Activated naive CD4-positive, alpha-beta T cell treated with anti-CD3 and anti-CD28 coated beads for 36 hours (primary cell): ENCODE measurements at regions not wholly inside any gene's neighbourhood (a gene's known extent, or its start where the extent isn't known, plus 50 kb on each side); places are given as distances from the start of the nearest gene placed in this dataset.

Experiments used
- CTCF ChIA-PET: fragments of 350-600 bp; sonication (Branson Sonifier 250); formaldehyde crosslinking; loops from one replicate; lab custom pipeline; 2021; ENCODE audit warnings: antibody characterized with exemption; lab: Charles Lee
- DNase-seq: peaks from one replicate; pipeline ENCODE4 v3.0.0-alpha.2; 2020
- H3K27ac Mint-ChIP-seq: one replicate; pipeline ENCODE4 v1.8.0; 2021; ENCODE audit warnings: mild to moderate bottlenecking, mixed read lengths
- H3K27me3 Mint-ChIP-seq: one replicate; pipeline ENCODE4 v1.8.0; 2021; ENCODE audit warnings: low read depth, mixed read lengths
- H3K36me3 Mint-ChIP-seq: one replicate; pipeline ENCODE4 v1.8.0; 2021; ENCODE audit warnings: low read depth, mixed read lengths
- H3K4me1 Mint-ChIP-seq: one replicate; pipeline ENCODE4 v1.8.0; 2021; ENCODE audit warnings: low read depth, mixed read lengths
- H3K4me3 Mint-ChIP-seq: one replicate; pipeline ENCODE4 v1.8.0; 2021; ENCODE audit warnings: mild to moderate bottlenecking, moderate library complexity, mixed read lengths
- H3K9me3 Mint-ChIP-seq: one replicate; pipeline ENCODE4 v1.8.0; 2021; ENCODE audit warnings: mixed read lengths
- intact Hi-C: fragments of 100-400 bp; cut with micrococcal nuclease; formaldehyde crosslinking; loops from one replicate; pipeline ENCODE4 v1.15.1; 2023

GRCh38 chr2:149901231-149901859 is 313.8 kb upstream of the MMADHC start:
- no peaks in the 10 kb centered on the region for H3K36me3 Mint-ChIP-seq
- intact Hi-C loops = no loop called here
- H3K4me1 Mint-ChIP-seq = no peaks in the 10 kb centered on the region
- no peak for DNase-seq
- H3K4me3 Mint-ChIP-seq = no peak overlapping the region
- H3K9me3 Mint-ChIP-seq = no peaks in the 10 kb centered on the region
- CTCF ChIA-PET = no interaction called here
- H3K27ac Mint-ChIP-seq = no peak overlapping the region
- no peaks in the 10 kb centered on the region for H3K27me3 Mint-ChIP-seq

- CTCF ChIA-PET = no interaction called here
- no peak for DNase-seq
- no peaks in the 10 kb centered on the region for H3K4me1 Mint-ChIP-seq
- H3K27me3 Mint-ChIP-seq = no peaks in the 10 kb centered on the region
- no peak overlapping the region for H3K4me3 Mint-ChIP-seq
- no peaks in the 10 kb centered on the region for H3K9me3 Mint-ChIP-seq
- no peaks in the 10 kb centered on the region for H3K36me3 Mint-ChIP-seq
- H3K27ac Mint-ChIP-seq = no peak overlapping the region
- intact Hi-C loops = no loop called here
These were observed 311.8 kb upstream of the MMADHC start for GRCh38 chr2:149899390-149899789.

GRCh38 chr2:149894760-149895159 is 307.2 kb upstream of the MMADHC start:
- Mint-ChIP-seq H3K36me3 (no peaks in the 10 kb centered on the region), H3K4me3 (no peak overlapping the region), H3K27me3 (no peaks in the 10 kb centered on the region), H3K4me1 (no peaks in the 10 kb centered on the region), H3K9me3 (no peaks in the 10 kb centered on the region), H3K27ac (no peak overlapping the region)
- DNase-seq = no peak
- intact Hi-C loops = no loop called here
- CTCF ChIA-PET = no interaction called here

GRCh38 chr2:149894226-149894625 is 306.7 kb upstream of the MMADHC start:
- CTCF ChIA-PET = no interaction called here
- no peaks in the 10 kb centered on the region for H3K4me1 Mint-ChIP-seq
- intact Hi-C loops = no loop called here
- no peak overlapping the region for H3K4me3 Mint-ChIP-seq
- no peaks in the 10 kb centered on the region for H3K27me3 Mint-ChIP-seq
- no peaks in the 10 kb centered on the region for H3K36me3 Mint-ChIP-seq
- no peaks in the 10 kb centered on the region for H3K9me3 Mint-ChIP-seq
- H3K27ac Mint-ChIP-seq = no peak overlapping the region
- no peak for DNase-seq

- no peak for DNase-seq
- H3K4me1 Mint-ChIP-seq = no peaks in the 10 kb centered on the region
- H3K27ac Mint-ChIP-seq = no peak overlapping the region
- no peak overlapping the region for H3K4me3 Mint-ChIP-seq
- CTCF ChIA-PET = no interaction called here
- H3K9me3 Mint-ChIP-seq = no peaks in the 10 kb centered on the region
- no peaks in the 10 kb centered on the region for H3K27me3 Mint-ChIP-seq
- intact Hi-C loops = no loop called here
- H3K36me3 Mint-ChIP-seq = no peaks in the 10 kb centered on the region
These were observed 305.0 kb upstream of the MMADHC start for GRCh38 chr2:149892563-149892962.

- Mint-ChIP-seq H3K4me3 (no peak overlapping the region), H3K9me3 (no peaks in the 10 kb centered on the region), H3K27ac (no peak overlapping the region), H3K4me1 (no peaks in the 10 kb centered on the region), H3K36me3 (no peaks in the 10 kb centered on the region), H3K27me3 (no peaks in the 10 kb centered on the region)
- DNase-seq = no peak
- CTCF ChIA-PET = no interaction called here
- intact Hi-C loops = no loop called here
These were observed 298.4 kb upstream of the MMADHC start for GRCh38 chr2:149885946-149886345.

- Mint-ChIP-seq H3K27ac (no peak overlapping the region), H3K27me3 (no peaks in the 10 kb centered on the region), H3K36me3 (no peaks in the 10 kb centered on the region), H3K9me3 (peaks cover 2% of the 10 kb centered on the region), H3K4me3 (no peak overlapping the region), H3K4me1 (no peaks in the 10 kb centered on the region)
- intact Hi-C loops = no loop called here
- CTCF ChIA-PET = no interaction called here
- no peak for DNase-seq
These were observed 297.9 kb upstream of the MMADHC start for GRCh38 chr2:149885468-149885867.

GRCh38 chr2:149884871-149885270 is 297.3 kb upstream of the MMADHC start:
- Mint-ChIP-seq H3K4me1 (no peaks in the 10 kb centered on the region), H3K27ac (no peak overlapping the region), H3K27me3 (no peaks in the 10 kb centered on the region), H3K36me3 (no peaks in the 10 kb centered on the region), H3K4me3 (no peak overlapping the region), H3K9me3 (peaks cover 2% of the 10 kb centered on the region)
- DNase-seq = no peak
- CTCF ChIA-PET = no interaction called here
- intact Hi-C loops = no loop called here

GRCh38 chr2:149877913-149878312 is 290.3 kb upstream of the MMADHC start:
- H3K9me3 Mint-ChIP-seq = peaks cover 2% of the 10 kb centered on the region
- H3K4me1 Mint-ChIP-seq = no peaks in the 10 kb centered on the region
- no peaks in the 10 kb centered on the region for H3K27me3 Mint-ChIP-seq
- no peaks in the 10 kb centered on the region for H3K36me3 Mint-ChIP-seq
- intact Hi-C loops = no loop called here
- H3K4me3 Mint-ChIP-seq = no peak overlapping the region
- DNase-seq = no peak
- H3K27ac Mint-ChIP-seq = no peak overlapping the region
- CTCF ChIA-PET = no interaction called here

GRCh38 chr2:149877074-149877473 is 289.5 kb upstream of the MMADHC start:
- CTCF ChIA-PET = no interaction called here
- Mint-ChIP-seq H3K4me3 (no peak overlapping the region), H3K27me3 (no peaks in the 10 kb centered on the region), H3K27ac (no peak overlapping the region), H3K9me3 (peaks cover 2% of the 10 kb centered on the region), H3K4me1 (no peaks in the 10 kb centered on the region), H3K36me3 (no peaks in the 10 kb centered on the region)
- no peak for DNase-seq
- intact Hi-C loops = no loop called here

GRCh38 chr2:149873936-149874335 is 286.4 kb upstream of the MMADHC start:
- Mint-ChIP-seq H3K27me3 (no peaks in the 10 kb centered on the region), H3K4me3 (no peak overlapping the region), H3K27ac (no peak overlapping the region), H3K9me3 (peaks cover 1% of the 10 kb centered on the region), H3K4me1 (no peaks in the 10 kb centered on the region), H3K36me3 (no peaks in the 10 kb centered on the region)
- intact Hi-C loops = no loop called here
- CTCF ChIA-PET = no interaction called here
- no peak for DNase-seq

GRCh38 chr2:149872638-149873150 is 285.1 kb upstream of the MMADHC start:
- no peaks in the 10 kb centered on the region for H3K36me3 Mint-ChIP-seq
- CTCF ChIA-PET = no interaction called here
- no peaks in the 10 kb centered on the region for H3K27me3 Mint-ChIP-seq
- peaks cover 4% of the 10 kb centered on the region for H3K9me3 Mint-ChIP-seq
- intact Hi-C loops = no loop called here
- no peak overlapping the region for H3K27ac Mint-ChIP-seq
- no peak for DNase-seq
- H3K4me3 Mint-ChIP-seq = no peak overlapping the region
- H3K4me1 Mint-ChIP-seq = no peaks in the 10 kb centered on the region

- Mint-ChIP-seq H3K4me3 (no peak overlapping the region), H3K27me3 (no peaks in the 10 kb centered on the region), H3K36me3 (no peaks in the 10 kb centered on the region), H3K27ac (no peak overlapping the region), H3K9me3 (peaks cover 4% of the 10 kb centered on the region), H3K4me1 (no peaks in the 10 kb centered on the region)
- DNase-seq = no peak
- CTCF ChIA-PET = no interaction called here
- intact Hi-C loops = no loop called here
These were observed 284.5 kb upstream of the MMADHC start for GRCh38 chr2:149872041-149872440.
